ENCODE measurements at regions not wholly inside any gene's neighbourhood (a gene's known extent, or its start where the extent isn't known, plus 50 kb on each side); places are given as distances from the start of the nearest gene placed in this dataset.
"Not testable (repeated sequence)": the region's sequence is repeated elsewhere in the genome, so short reads cannot be mapped to it uniquely, and the experiment has no call there.

GRCh38 chr17:54368906-54369305, 531.7 kb upstream of the TOM1L1 start:
- DNase-seq = no peak
- no peak overlapping the region for H3K27ac Mint-ChIP-seq
- H3K36me3 Mint-ChIP-seq (ENCODE audit: low read depth) = no peaks in the 10 kb centered on the region
- H3K4me1 Mint-ChIP-seq = peaks cover 11% of the 10 kb centered on the region
- peaks cover 21% of the 10 kb centered on the region for H3K9me3 Mint-ChIP-seq
- H3K27me3 Mint-ChIP-seq (ENCODE audit: low read depth, poor library complexity) = no peaks in the 10 kb centered on the region
- H3K4me3 Mint-ChIP-seq = no peak overlapping the region
- TF ChIP-seq CTCF (IDR thresholded peaks at IDR 0.05) = no peak

GRCh38 chr17:54372069-54372749, 528.4 kb upstream of the TOM1L1 start:
- no peaks in the 10 kb centered on the region for H3K36me3 Mint-ChIP-seq (ENCODE audit: low read depth)
- H3K27ac Mint-ChIP-seq = peak overlapping the region; percentile 97
- peaks cover 21% of the 10 kb centered on the region for H3K9me3 Mint-ChIP-seq
- H3K27me3 Mint-ChIP-seq (ENCODE audit: low read depth, poor library complexity) = no peaks in the 10 kb centered on the region
- no peak for DNase-seq
- no peak overlapping the region for H3K4me3 Mint-ChIP-seq
- H3K4me1 Mint-ChIP-seq = peaks cover 11% of the 10 kb centered on the region
- TF ChIP-seq CTCF (IDR thresholded peaks at IDR 0.05) = no peak

- Mint-ChIP-seq H3K4me3 (no peak overlapping the region), H3K27ac (no peak overlapping the region), H3K27me3 (ENCODE audit: low read depth, poor library complexity) (no peaks in the 10 kb centered on the region), H3K9me3 (peaks cover 21% of the 10 kb centered on the region), H3K36me3 (ENCODE audit: low read depth) (no peaks in the 10 kb centered on the region), H3K4me1 (peaks cover 11% of the 10 kb centered on the region)
- no peak for TF ChIP-seq CTCF (IDR thresholded peaks at IDR 0.05)
- no peak for DNase-seq
These were observed 526.7 kb upstream of the TOM1L1 start for GRCh38 chr17:54373970-54374369.

GRCh38 chr17:54376409-54376808, 524.2 kb upstream of the TOM1L1 start:
- not testable (repeated sequence) for H3K4me3 Mint-ChIP-seq; H3K36me3 Mint-ChIP-seq (ENCODE audit: low read depth); H3K27me3 Mint-ChIP-seq (ENCODE audit: low read depth, poor library complexity); H3K27ac Mint-ChIP-seq; H3K9me3 Mint-ChIP-seq; DNase-seq
- peaks cover 11% of the 10 kb centered on the region for H3K4me1 Mint-ChIP-seq

GRCh38 chr17:54381482-54381881, 519.2 kb upstream of the TOM1L1 start:
- Mint-ChIP-seq H3K36me3 (ENCODE audit: low read depth) (no peaks in the 10 kb centered on the region), H3K4me1 (no peaks in the 10 kb centered on the region), H3K9me3 (no peaks in the 10 kb centered on the region), H3K27me3 (ENCODE audit: low read depth, poor library complexity) (no peaks in the 10 kb centered on the region), H3K27ac (no peak overlapping the region), H3K4me3 (no peak overlapping the region)
- no peak for DNase-seq
- TF ChIP-seq CTCF (IDR thresholded peaks at IDR 0.05) = no peak

GRCh38 chr17:54404259-54404658, 496.4 kb upstream of the TOM1L1 start:
- H3K27me3 Mint-ChIP-seq (ENCODE audit: low read depth, poor library complexity) = no peaks in the 10 kb centered on the region
- H3K4me1 Mint-ChIP-seq = no peaks in the 10 kb centered on the region
- H3K4me3 Mint-ChIP-seq = no peak overlapping the region
- H3K9me3 Mint-ChIP-seq = no peaks in the 10 kb centered on the region
- H3K27ac Mint-ChIP-seq = no peak overlapping the region
- no peak for TF ChIP-seq CTCF (IDR thresholded peaks at IDR 0.05)
- H3K36me3 Mint-ChIP-seq (ENCODE audit: low read depth) = no peaks in the 10 kb centered on the region
- no peak for DNase-seq
